ENCODE measurements at regions not wholly inside any gene's neighbourhood (a gene's known extent, or its start where the extent isn't known, plus 50 kb on each side); places are given as distances from the start of the nearest gene placed in this dataset.

GRCh38 chr13:30151388-30151787, 156.0 kb downstream of the KATNAL1 start:
- DNase-seq, result no peak

- DNase-seq, result no peak
Observed at GRCh38 chr13:30149248-30149647, 158.1 kb downstream of the KATNAL1 start.

GRCh38 chr13:30148786-30149185, 158.6 kb downstream of the KATNAL1 start:
- DNase-seq, result no peak

DNA sequence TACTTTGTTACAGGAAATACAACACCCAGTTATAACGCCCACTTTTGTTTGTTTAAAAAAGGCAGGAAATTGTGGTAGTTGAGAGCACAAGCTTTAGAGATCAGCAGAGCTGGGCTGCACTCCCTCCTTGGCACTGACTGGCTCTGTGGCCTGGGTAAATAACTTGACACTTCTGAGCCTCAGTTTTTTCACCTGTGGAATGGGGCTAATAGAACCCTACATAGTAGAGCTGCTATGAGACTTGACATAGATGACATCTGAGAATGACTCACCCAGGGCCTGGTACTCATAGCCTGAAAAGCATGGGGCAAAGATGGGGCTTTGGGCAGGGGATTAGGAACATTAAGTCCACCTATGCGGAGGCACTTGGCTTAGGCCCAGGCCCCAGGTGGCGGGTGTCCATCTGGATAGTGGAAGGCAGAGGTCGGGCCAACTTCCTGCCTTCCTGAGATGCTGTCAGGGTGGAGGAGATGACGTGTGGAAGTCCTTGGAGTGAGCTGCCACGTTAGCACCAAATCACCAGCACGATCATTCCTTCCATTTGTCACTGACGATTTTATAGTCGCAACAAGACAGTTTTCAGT, 159.1 kb downstream of the KATNAL1 start:
- no peak for DNase-seq

- no peak for DNase-seq
Observed at GRCh38 chr13:30147421-30147820, 159.9 kb downstream of the KATNAL1 start.

DNA sequence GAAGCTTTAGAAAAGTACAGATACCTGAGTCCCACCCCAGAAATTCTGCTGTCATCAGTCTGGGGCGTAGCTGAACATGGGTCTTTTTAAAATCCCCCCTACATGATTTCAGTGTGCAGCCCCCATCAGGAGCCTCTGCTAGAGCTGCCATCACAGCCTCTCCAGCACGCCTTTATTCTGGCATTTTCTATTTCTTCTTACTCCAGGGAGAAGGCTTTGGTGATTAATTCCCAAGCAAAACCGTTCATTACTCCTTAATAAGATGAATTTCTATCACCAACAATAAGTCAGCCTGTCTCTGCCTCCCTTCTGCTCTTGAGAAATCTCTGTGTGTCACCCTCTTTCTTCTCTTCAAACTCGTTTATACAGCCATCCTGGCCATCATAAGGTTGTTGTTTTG, 160.3 kb downstream of the KATNAL1 start:
- no peak for DNase-seq

DNA sequence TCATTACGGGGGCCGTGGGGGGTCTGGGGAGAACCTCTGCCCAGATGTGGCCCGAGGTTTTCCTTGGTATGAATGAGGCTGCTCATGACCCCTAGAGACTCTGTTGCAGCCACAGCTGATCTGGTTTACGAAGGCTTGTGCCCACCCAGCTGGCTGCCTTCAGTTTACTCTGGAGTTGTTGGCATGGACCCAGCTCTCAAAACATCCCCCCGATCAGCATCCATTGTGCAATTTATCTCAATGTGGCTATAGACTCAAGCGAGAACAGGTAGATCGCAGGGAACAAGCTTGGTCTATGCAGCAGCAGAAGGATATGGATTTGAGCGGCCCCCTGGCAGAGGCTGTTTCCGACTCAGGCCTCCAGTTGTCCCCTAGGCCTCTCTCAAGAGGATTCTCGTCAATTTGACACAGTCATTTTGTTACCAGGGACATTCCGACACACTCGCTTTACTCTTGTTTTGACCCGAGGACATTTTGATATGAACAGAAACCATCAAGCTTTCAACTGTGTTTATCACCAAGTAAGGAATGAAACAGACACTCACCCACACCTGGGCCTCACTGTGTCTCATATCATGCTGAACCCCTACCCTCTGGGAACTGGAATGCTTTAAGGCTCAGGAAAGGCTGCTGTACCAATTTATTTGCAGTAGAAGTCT, 161.5 kb downstream of the KATNAL1 start:
- no peak for DNase-seq

- peak; percentile 65 for DNase-seq
Observed at GRCh38 chr13:30143666-30144400, 163.5 kb downstream of the KATNAL1 start.

DNA sequence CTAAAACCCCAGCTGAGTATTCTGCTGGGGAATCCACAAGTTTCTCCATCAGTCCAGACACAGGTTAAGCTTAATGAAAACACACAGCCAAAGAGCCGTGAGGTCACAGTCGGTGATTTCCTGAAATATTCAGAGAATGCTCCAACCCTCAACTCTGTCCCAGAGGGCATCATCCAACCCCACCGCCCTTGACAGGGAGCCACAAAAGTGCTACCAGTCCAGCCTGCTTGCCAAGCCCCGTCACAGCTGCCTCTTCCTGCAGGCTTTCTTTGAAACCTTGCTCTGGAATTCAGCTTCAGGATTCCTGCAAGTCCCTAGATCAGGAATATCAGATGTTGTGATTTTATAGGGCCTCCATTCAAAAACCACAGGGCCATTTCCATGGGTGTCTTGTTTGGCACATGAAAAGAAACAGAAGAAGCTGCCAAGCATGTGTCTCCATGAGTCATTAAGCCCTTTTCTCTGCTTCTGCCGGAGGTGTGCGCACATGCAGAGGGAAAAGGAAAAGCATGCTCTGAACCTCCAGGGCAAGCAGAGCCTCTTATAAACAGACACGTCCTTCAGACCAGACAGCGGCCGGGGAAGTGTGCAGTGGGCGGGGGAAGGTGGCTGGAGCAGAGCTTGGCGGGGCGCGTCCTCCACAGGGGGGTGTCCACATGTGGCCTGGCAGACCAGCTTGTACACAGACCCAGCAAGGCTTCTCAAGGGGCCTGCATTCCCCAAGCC, 164.7 kb downstream of the KATNAL1 start:
- peak; percentile 97 for DNase-seq

DNA sequence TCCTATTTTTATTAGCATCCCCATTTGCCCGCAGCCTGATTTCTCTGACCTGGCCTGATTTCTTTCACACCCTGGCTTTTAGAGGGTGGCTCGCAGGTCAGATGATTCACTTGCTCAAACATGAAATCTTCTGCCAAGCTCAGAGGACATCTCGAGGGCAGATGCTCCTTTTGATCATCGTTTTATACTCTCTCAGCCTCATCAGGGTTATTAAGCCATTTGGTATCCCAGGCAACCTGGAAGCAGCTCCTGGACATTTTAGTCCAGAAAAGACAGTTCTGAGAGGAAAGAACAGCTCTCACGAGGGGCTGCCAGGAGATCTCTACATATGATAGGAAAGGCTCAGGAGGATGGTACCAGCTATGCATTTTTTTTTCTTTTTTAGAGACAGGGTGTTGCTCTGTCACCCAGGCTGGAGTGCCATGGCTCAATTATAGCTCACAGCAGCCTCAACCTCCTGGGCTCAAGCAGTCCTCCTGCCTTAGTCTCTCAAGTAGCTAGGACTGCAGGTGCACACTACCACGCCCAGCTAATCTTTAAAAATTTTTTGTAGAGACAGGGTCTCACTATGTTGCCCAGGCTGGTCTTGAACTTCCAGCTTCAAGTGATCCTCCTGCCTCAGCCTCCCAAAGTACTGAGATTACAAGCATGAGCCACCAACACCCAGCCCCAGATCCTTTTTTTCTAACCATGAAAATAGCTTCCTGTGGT, 165.4 kb downstream of the KATNAL1 start:
- no peak for DNase-seq

DNA sequence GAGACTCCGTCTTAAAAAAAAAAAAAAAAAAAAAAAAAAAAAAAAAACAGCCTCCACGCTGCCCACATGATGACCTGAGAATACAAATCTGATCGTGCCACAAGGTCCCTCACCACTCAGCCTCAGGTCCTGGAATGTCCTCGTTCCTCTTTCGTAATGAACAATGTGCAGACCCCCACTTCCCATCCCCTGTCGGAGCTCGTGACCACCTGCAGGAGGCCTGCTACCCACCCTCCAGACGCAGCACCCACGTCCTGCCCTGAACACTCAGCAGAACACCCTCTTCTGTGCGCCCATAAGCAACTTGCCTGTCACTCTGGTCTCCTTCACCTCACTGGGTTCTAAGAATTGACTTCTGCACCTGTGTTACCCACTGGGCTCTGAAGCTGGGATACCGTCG, 166.4 kb downstream of the KATNAL1 start:
- DNase-seq, result no peak

GRCh38 chr13:30138511-30138910, 168.8 kb downstream of the KATNAL1 start:
- DNase-seq, result no peak

GRCh38 chr13:30135868-30136267, 171.5 kb downstream of the KATNAL1 start:
- no peak for DNase-seq

DNA sequence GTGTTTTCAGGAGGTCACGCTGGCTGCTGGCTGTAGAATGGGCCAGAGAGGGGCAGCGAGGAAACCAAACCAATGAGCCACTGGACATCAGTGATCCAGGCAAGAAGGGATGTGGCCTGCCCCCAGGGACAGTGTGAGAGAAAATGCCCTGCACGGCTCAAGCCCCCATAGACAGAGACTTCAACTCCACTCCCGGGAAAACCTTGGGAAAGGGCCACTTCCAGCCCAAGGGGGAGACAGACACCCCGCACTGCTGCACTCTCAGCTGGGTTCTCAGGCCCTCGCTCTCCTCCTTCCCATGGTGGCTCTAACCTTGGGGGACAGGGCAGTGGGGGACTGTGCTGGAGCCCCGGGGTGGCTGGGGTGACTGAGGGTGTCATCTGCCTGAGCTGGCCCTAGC, 172.0 kb downstream of the KATNAL1 start:
- no peak for DNase-seq

DNA sequence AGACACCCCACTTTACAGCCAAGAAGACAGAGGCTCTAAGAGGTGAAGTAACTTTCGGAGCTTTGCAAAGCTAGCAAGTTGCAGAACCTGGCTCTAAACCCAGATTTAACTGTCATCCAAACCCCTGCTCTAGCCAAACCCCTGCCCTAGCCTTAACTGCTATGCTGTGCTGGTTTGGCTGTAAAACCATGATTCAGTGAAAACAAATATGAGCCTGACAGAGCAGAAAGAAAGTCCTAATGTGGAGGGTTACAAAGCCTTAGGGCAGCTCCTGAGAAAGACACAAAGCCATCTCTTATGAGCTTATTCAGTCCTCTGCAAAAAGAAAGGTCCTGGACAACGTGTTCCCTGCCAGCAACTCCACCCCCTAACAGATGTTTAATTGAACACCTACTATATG, 172.8 kb downstream of the KATNAL1 start:
- DNase-seq, result no peak

DNA sequence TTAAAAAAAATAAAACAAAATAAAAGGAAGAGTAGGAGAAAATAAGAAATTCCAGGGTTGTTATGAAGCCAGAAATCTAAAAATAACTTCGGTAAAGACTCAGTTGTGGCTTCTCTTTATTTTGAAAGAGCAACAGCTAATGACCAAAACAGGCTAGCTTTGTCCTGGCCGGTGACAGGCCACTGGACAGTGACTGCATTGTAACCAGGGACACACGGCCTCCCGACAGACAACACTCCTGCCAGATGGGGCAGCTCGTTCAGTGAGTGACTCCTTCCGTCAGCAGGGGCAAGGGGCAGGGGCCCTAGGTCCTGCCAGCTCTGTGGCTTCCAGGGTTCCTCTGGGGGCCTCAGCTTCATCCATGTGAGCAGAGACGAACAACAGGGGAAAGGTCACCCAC, 173.4 kb downstream of the KATNAL1 start:
- DNase-seq, result peak; percentile 17

GRCh38 chr13:30133554-30133912, 173.8 kb downstream of the KATNAL1 start:
- no peak for DNase-seq

- peak; percentile 92 for DNase-seq
Observed at GRCh38 chr13:30132623-30133553, 174.5 kb downstream of the KATNAL1 start.

DNA sequence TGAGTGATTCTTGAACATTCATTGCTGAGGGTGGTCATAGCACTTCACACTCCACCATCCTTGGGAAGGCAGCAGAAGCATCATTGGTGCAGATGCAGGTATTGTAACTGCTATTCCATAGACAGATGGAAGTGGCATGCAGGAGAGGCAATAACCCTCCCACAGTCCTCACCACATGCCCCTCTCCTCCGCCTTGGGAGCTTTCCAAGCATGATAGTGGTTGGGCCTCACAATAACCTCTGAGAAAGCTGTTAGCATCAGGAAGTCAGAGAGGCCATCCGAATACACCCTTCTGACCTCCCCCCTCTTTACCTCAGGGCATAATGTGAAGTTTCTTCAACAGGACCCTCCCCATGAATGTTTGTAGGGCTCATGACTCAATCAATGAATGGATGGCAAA, 177.9 kb downstream of the KATNAL1 start:
- no peak for DNase-seq

DNA sequence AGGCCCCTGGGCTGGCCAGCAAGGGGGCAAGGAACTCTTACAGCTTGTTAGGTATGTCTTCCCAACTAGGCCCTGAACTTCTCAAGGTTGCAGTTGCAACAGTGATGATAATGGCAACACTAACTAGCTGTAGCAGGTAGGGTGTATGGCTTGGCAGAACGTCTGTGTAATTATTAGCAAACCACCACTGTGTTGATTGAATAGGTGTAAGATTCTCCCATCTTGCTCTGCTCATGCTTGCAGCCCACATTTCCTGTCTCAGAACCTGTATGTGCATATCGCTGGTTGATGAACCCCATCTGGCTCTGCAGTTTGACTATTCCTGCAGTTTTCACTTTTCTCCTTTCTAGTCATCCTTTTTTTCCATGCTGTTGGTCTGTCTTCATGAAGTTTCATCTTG, 178.8 kb downstream of the KATNAL1 start:
- DNase-seq, result no peak

- no peak for DNase-seq
Observed at GRCh38 chr13:30128095-30128494, 179.3 kb downstream of the KATNAL1 start.
